HepG2 (cell line): ENCODE measurements at regions not wholly inside any gene's neighbourhood (a gene's known extent, or its start where the extent isn't known, plus 50 kb on each side); places are given as distances from the start of the nearest gene placed in this dataset.

Experiments
- ATAC-seq: fragments of 200-7000 bp; cut with Tn5 transposase; 3 replicates; pipeline ENCODE4 v1.9.1; 2020; ENCODE audit warnings: mild to moderate bottlenecking, moderate library complexity
- BruUV-seq: library from RNA; stranded (reverse); fragments of 400-500 nt; replicated peaks from 2 replicates; lab custom pipeline; 2021; lab: Mats Ljungman, UMichigan
- CTCF ChIA-PET: fragments of 300-600 bp; formaldehyde crosslinking; extraction: SDS; loops from one replicate; lab custom pipeline; 2021; ENCODE audit warnings: low total read pairs, inconsistent platforms, low intra/inter-chr PET ratio; lab: Yijun Ruan, JAX
- POLR2A ChIA-PET: fragments of 350-600 bp; sonication (Branson Sonifier 250); formaldehyde crosslinking; loops from one replicate; lab custom pipeline; 2020; ENCODE audit warnings: antibody characterized with exemption, inconsistent platforms; lab: Yijun Ruan, JAX
- DNase-seq: peaks from one replicate; pipeline ENCODE4 v3.0.0-alpha.2; 2015; ENCODE audit warnings: low spot score
- FAIRE-seq: peaks from 3 replicates; lab custom pipeline; 2011; peaks lifted over from hg19 to GRCh38; lab: Jason Lieb, UNC
- H2AFZ ChIP-seq: one replicate; pipeline ENCODE4 v1.6.1; 2011; ENCODE audit warnings: low read length, inconsistent platforms
- H3K27ac ChIP-seq: fragments of 300-600 bp; 3 replicates; pipeline ENCODE4 v1.8.0; 2011; ENCODE audit warnings: mixed run types, mild to moderate bottlenecking, mixed read lengths, low read length, inconsistent platforms; ENCODE audit not compliant: insufficient read depth; ENCODE audit errors: extremely low read length
- H3K27me3 ChIP-seq, 2 experiments: fragments of 200-600 bp in 1 of 2; 2 replicates in 1 of 2; 3 replicates in 1 of 2; pipeline versions ENCODE4 v1.6.0 to v1.8.0; 2011; ENCODE audit warnings: low read length in 2 of 2, mild to moderate bottlenecking in 2 of 2, moderate library complexity in 2 of 2, inconsistent platforms in 1 of 2; ENCODE audit not compliant: insufficient read depth in 2 of 2, control insufficient read depth in 1 of 2
- H3K36me3 ChIP-seq, 2 experiments: fragments of 200-600 bp in 1 of 2; replicated peaks in 1 of 2; 2 replicates in 1 of 2; 3 replicates in 1 of 2; pipeline versions ENCODE4 v1.5.1 to v1.8.0; 2011; ENCODE audit warnings: low read length in 2 of 2, inconsistent platforms in 1 of 2; ENCODE audit not compliant: insufficient read depth in 2 of 2, control insufficient read depth in 1 of 2
- H3K4me1 ChIP-seq: 2 replicates; pipeline ENCODE4 v1.5.1; 2012; ENCODE audit warnings: low read length, inconsistent platforms; ENCODE audit not compliant: insufficient read depth
- H3K4me2 ChIP-seq: 2 replicates; pipeline ENCODE4 v1.6.0; 2011; ENCODE audit warnings: low read depth, low read length, inconsistent platforms
- H3K4me3 ChIP-seq, 3 experiments: fragments of 200-600 bp in 1 of 3; sonication (generic), shearing (Covaris generic) in 1 of 3; replicated peaks in 1 of 3; 2 replicates each; pipeline ENCODE4 v1.5.1; 2011 to 2016; ENCODE audit warnings: low read length in 3 of 3, inconsistent platforms in 2 of 3, low read depth in 2 of 3, mild to moderate bottlenecking in 2 of 3, control low read depth in 1 of 3, mixed read lengths in 1 of 3; ENCODE audit not compliant: insufficient read depth in 1 of 3
- H3K79me2 ChIP-seq: one replicate; pipeline ENCODE4 v1.6.1; 2011; ENCODE audit warnings: low read length, inconsistent platforms; ENCODE audit not compliant: insufficient read depth
- H3K9ac ChIP-seq: 2 replicates; pipeline ENCODE4 v1.6.0; 2011; ENCODE audit warnings: mild to moderate bottlenecking, low read depth, low read length, inconsistent platforms; ENCODE audit not compliant: insufficient read depth
- H3K9me3 ChIP-seq: 2 replicates; pipeline ENCODE4 v1.5.1; 2012; ENCODE audit warnings: mild to moderate bottlenecking, low read length
- H4K20me1 ChIP-seq: 2 replicates; pipeline ENCODE4 v1.6.0; 2011; ENCODE audit warnings: inconsistent platforms, mild to moderate bottlenecking, low read length, moderate library complexity; ENCODE audit not compliant: insufficient read depth
- FOXA1 ChIP-seq, 2 experiments: fragments of 450-650 bp in 1 of 2; sonication (generic) in 1 of 2; formaldehyde crosslinking in 1 of 2; IDR thresholded peaks; 2 replicates each; pipeline versions ENCODE4 v1.4.0 to v1.6.1; 2016 to 2020; ENCODE audit warnings: missing genetic modification reagents in 1 of 2
- GABPB1 ChIP-seq: IDR thresholded peaks from 2 replicates; pipeline ENCODE4 v1.6.1; 2016; ENCODE audit warnings: mild to moderate bottlenecking, missing genetic modification reagents, moderate library complexity, missing compliant biosample characterization
- HHEX ChIP-seq: IDR thresholded peaks from 2 replicates; pipeline ENCODE4 v1.6.1; 2016; ENCODE audit warnings: control low read depth
- HMG20B ChIP-seq: conservative IDR thresholded peaks from 2 replicates; pipeline ENCODE4 v1.6.1; 2016; ENCODE audit warnings: missing genetic modification reagents, missing compliant biosample characterization
- HOMEZ ChIP-seq: IDR thresholded peaks from 2 replicates; pipeline ENCODE4 v1.6.1; 2016; ENCODE audit warnings: low read depth
- KAT8 ChIP-seq: IDR thresholded peaks from 2 replicates; pipeline ENCODE4 v1.6.1; 2016; ENCODE audit warnings: missing genetic modification reagents, missing compliant biosample characterization
- MTF1 ChIP-seq: sonication (generic); formaldehyde crosslinking; IDR thresholded peaks from 2 replicates; pipeline ENCODE4 v1.5.0; 2020; ENCODE audit warnings: missing genetic modification reagents
- PLRG1 ChIP-seq: fragments of 450-650 bp; conservative IDR thresholded peaks from 2 replicates; pipeline ENCODE4 v1.6.1; 2016
- TFAP4 ChIP-seq: sonication (generic); IDR thresholded peaks from 2 replicates; pipeline ENCODE4 v1.6.1; 2016; ENCODE audit warnings: low read depth, borderline replicate concordance
- TRIM22 ChIP-seq: fragments of 450-650 bp; IDR thresholded peaks from 2 replicates; pipeline ENCODE4 v1.6.1; 2017
- ZBTB43 ChIP-seq: sonication (generic); formaldehyde crosslinking; conservative IDR thresholded peaks from 2 replicates; pipeline ENCODE4 v1.4.0; 2020; ENCODE audit warnings: missing genetic modification reagents
- ZNF562 ChIP-seq: sonication (generic); formaldehyde crosslinking; IDR thresholded peaks from 2 replicates; pipeline ENCODE4 v1.8.0; 2022; ENCODE audit warnings: missing genetic modification reagents, borderline replicate concordance
- ZNF83 ChIP-seq: sonication (generic); formaldehyde crosslinking; IDR thresholded peaks from 2 replicates; pipeline ENCODE4 v1.4.0; 2020; ENCODE audit warnings: missing genetic modification reagents, mild to moderate bottlenecking, borderline replicate concordance
- ZNF879 ChIP-seq: sonication (generic); formaldehyde crosslinking; IDR thresholded peaks from 2 replicates; pipeline ENCODE4 v1.8.1; 2023; ENCODE audit warnings: missing genetic modification reagents
- WGBS: methylation state at CpG from one replicate; pipeline ENCODE4 v1.1.6; 2017; ENCODE audit warnings: low lambda C conversion rate; 5-methylcytosine and 5-hydroxymethylcytosine counted together
- in situ Hi-C: cut with HindIII; loops from 2 replicates; pipeline ENCODE4 v1.10.0; 2017; ENCODE audit warnings: low pct_unique_long_range_greater_than_20kb; ENCODE audit not compliant: extremely low pct_ligation_motif_present
- intact Hi-C: fragments of 100-400 bp; cut with micrococcal nuclease; formaldehyde crosslinking; loops from one replicate; pipeline ENCODE4 v1.10.0; 2022; ENCODE audit not compliant: unreplicated experiment

- POLR2A ChIA-PET, result no interaction called here
- CTCF ChIA-PET, result no interaction called here
- WGBS, result 8% methylated on average over 4 of the region's 4 CpGs
These were observed 1620.0 kb downstream of the SUCLG1 start for GRCh38 chr2:82839036-82839435.

More at GRCh38 chr2:82839036-82839435, 1620.0 kb downstream of the SUCLG1 start:
- Histone ChIP-seq H3K4me3 (no peak overlapping the region), H3K4me1 (no peaks in the 10 kb centered on the region), H3K9ac (no peak overlapping the region)
- in situ Hi-C loops, result no loop called here
- no peak for ATAC-seq
- TF ChIP-seq KAT8 (CRISPR knock-in tag) (no peak), MTF1 (CRISPR knock-in tag) (no peak), FOXA1 (IDR thresholded peaks at IDR 0.05) (no peak), FOXA1 (CRISPR knock-in tag; IDR thresholded peaks at IDR 0.05) (no peak), ZNF83 (CRISPR knock-in tag) (no peak), ZNF562 (CRISPR knock-in tag) (no peak), HMG20B (CRISPR knock-in tag) (no peak), TRIM22 (no peak), TFAP4 (no peak), HOMEZ (CRISPR knock-in tag) (no peak), GABPB1 (CRISPR knock-in tag) (no peak), ZBTB43 (CRISPR knock-in tag) (no peak), ZNF879 (CRISPR knock-in tag) (no peak), HHEX (CRISPR knock-in tag) (no peak), PLRG1 (no peak)
- TF ChIP-seq, all 625 proteins: peak for 0
- no peak for FAIRE-seq
- Histone ChIP-seq H2AFZ (no peak overlapping the region), H3K4me2 (no peak overlapping the region), H3K79me2 (no peaks in the 10 kb centered on the region), H3K36me3 (no peaks in the 10 kb centered on the region), H3K27ac (no peak overlapping the region), H3K27me3 (no peaks in the 10 kb centered on the region), H3K9me3 (no peaks in the 10 kb centered on the region), H4K20me1 (no peaks in the 10 kb centered on the region)
- intact Hi-C loops, result no loop called here
- no TSS peak for BruUV-seq
- DNase-seq, result no peak
